HepG2 (cell line): ENCODE measurements at regions not wholly inside any gene's neighbourhood (a gene's known extent, or its start where the extent isn't known, plus 50 kb on each side); places are given as distances from the start of the nearest gene placed in this dataset.

Source experiments
- ATAC-seq: fragments of 200-7000 bp; cut with Tn5 transposase; 3 replicates; pipeline ENCODE4 v1.9.1; 2020; ENCODE audit warnings: mild to moderate bottlenecking, moderate library complexity
- BruUV-seq: library from RNA; stranded (reverse); fragments of 400-500 nt; replicated peaks from 2 replicates; lab custom pipeline; 2021; lab: Mats Ljungman, UMichigan
- CTCF ChIA-PET: fragments of 300-600 bp; formaldehyde crosslinking; extraction: SDS; loops from one replicate; lab custom pipeline; 2021; ENCODE audit warnings: low total read pairs, inconsistent platforms, low intra/inter-chr PET ratio; lab: Yijun Ruan, JAX
- POLR2A ChIA-PET: fragments of 350-600 bp; sonication (Branson Sonifier 250); formaldehyde crosslinking; loops from one replicate; lab custom pipeline; 2020; ENCODE audit warnings: antibody characterized with exemption, inconsistent platforms; lab: Yijun Ruan, JAX
- DNase-seq: peaks from one replicate; pipeline ENCODE4 v3.0.0-alpha.2; 2015; ENCODE audit warnings: low spot score
- FAIRE-seq: peaks from 3 replicates; lab custom pipeline; 2011; peaks lifted over from hg19 to GRCh38; lab: Jason Lieb, UNC
- H2AFZ ChIP-seq: one replicate; pipeline ENCODE4 v1.6.1; 2011; ENCODE audit warnings: low read length, inconsistent platforms
- H3K27ac ChIP-seq: fragments of 300-600 bp; 3 replicates; pipeline ENCODE4 v1.8.0; 2011; ENCODE audit warnings: mixed run types, mild to moderate bottlenecking, mixed read lengths, low read length, inconsistent platforms; ENCODE audit not compliant: insufficient read depth; ENCODE audit errors: extremely low read length
- H3K27me3 ChIP-seq, 2 experiments: fragments of 200-600 bp in 1 of 2; 2 replicates in 1 of 2; 3 replicates in 1 of 2; pipeline versions ENCODE4 v1.6.0 to v1.8.0; 2011; ENCODE audit warnings: low read length in 2 of 2, mild to moderate bottlenecking in 2 of 2, moderate library complexity in 2 of 2, inconsistent platforms in 1 of 2; ENCODE audit not compliant: insufficient read depth in 2 of 2, control insufficient read depth in 1 of 2
- H3K36me3 ChIP-seq, 2 experiments: fragments of 200-600 bp in 1 of 2; replicated peaks in 1 of 2; 2 replicates in 1 of 2; 3 replicates in 1 of 2; pipeline versions ENCODE4 v1.5.1 to v1.8.0; 2011; ENCODE audit warnings: low read length in 2 of 2, inconsistent platforms in 1 of 2; ENCODE audit not compliant: insufficient read depth in 2 of 2, control insufficient read depth in 1 of 2
- H3K4me1 ChIP-seq: 2 replicates; pipeline ENCODE4 v1.5.1; 2012; ENCODE audit warnings: low read length, inconsistent platforms; ENCODE audit not compliant: insufficient read depth
- H3K4me2 ChIP-seq: 2 replicates; pipeline ENCODE4 v1.6.0; 2011; ENCODE audit warnings: low read depth, low read length, inconsistent platforms
- H3K4me3 ChIP-seq, 3 experiments: fragments of 200-600 bp in 1 of 3; sonication (generic), shearing (Covaris generic) in 1 of 3; replicated peaks in 1 of 3; 2 replicates each; pipeline ENCODE4 v1.5.1; 2011 to 2016; ENCODE audit warnings: low read length in 3 of 3, inconsistent platforms in 2 of 3, low read depth in 2 of 3, mild to moderate bottlenecking in 2 of 3, control low read depth in 1 of 3, mixed read lengths in 1 of 3; ENCODE audit not compliant: insufficient read depth in 1 of 3
- H3K79me2 ChIP-seq: one replicate; pipeline ENCODE4 v1.6.1; 2011; ENCODE audit warnings: low read length, inconsistent platforms; ENCODE audit not compliant: insufficient read depth
- H3K9ac ChIP-seq: 2 replicates; pipeline ENCODE4 v1.6.0; 2011; ENCODE audit warnings: mild to moderate bottlenecking, low read depth, low read length, inconsistent platforms; ENCODE audit not compliant: insufficient read depth
- H3K9me3 ChIP-seq: 2 replicates; pipeline ENCODE4 v1.5.1; 2012; ENCODE audit warnings: mild to moderate bottlenecking, low read length
- H4K20me1 ChIP-seq: 2 replicates; pipeline ENCODE4 v1.6.0; 2011; ENCODE audit warnings: inconsistent platforms, mild to moderate bottlenecking, low read length, moderate library complexity; ENCODE audit not compliant: insufficient read depth
- DNMT1 ChIP-seq: sonication (generic); formaldehyde crosslinking; IDR thresholded peaks from 2 replicates; pipeline ENCODE4 v1.5.1; 2020; ENCODE audit warnings: mild to moderate bottlenecking, missing genetic modification reagents
- HNRNPK ChIP-seq: fragments of 200-400 bp; formaldehyde crosslinking; IDR thresholded peaks from 2 replicates; pipeline ENCODE4 v1.6.1; 2018; ENCODE audit warnings: low read length, low read depth, moderate library complexity, mild to moderate bottlenecking; ENCODE audit not compliant: poor library complexity, severe bottlenecking
- KAT8 ChIP-seq: IDR thresholded peaks from 2 replicates; pipeline ENCODE4 v1.6.1; 2016; ENCODE audit warnings: missing genetic modification reagents, missing compliant biosample characterization
- NR2C2 ChIP-seq: sonication (generic); formaldehyde crosslinking; IDR thresholded peaks from 2 replicates; pipeline ENCODE4 v1.4.0; 2020; ENCODE audit warnings: missing genetic modification reagents, mild to moderate bottlenecking, moderate library complexity, borderline replicate concordance
- SOX5 ChIP-seq: IDR thresholded peaks from 2 replicates; pipeline ENCODE4 v1.6.1; 2016; ENCODE audit warnings: borderline replicate concordance
- SPEN ChIP-seq: sonication (generic); formaldehyde crosslinking; IDR thresholded peaks from 2 replicates; pipeline ENCODE4 v1.5.1; 2020; ENCODE audit warnings: low read depth, mild to moderate bottlenecking, missing genetic modification reagents
- TAF15 ChIP-seq: fragments of 200-400 bp; formaldehyde crosslinking; IDR thresholded peaks from one replicate; pipeline ENCODE4 v1.6.1; 2018; ENCODE audit warnings: mild to moderate bottlenecking, low read depth, low read length; ENCODE audit not compliant: poor library complexity, severe bottlenecking
- TBX3 ChIP-seq: fragments of 450-650 bp; IDR thresholded peaks from 2 replicates; pipeline ENCODE4 v1.6.1; 2017; ENCODE audit warnings: antibody characterized with exemption, mild to moderate bottlenecking, inconsistent platforms, borderline replicate concordance
- ZBTB7B ChIP-seq: sonication (generic); formaldehyde crosslinking; IDR thresholded peaks from 2 replicates; pipeline ENCODE4 v1.4.0; 2020; ENCODE audit warnings: missing genetic modification reagents
- ZFX ChIP-seq: sonication (generic); formaldehyde crosslinking; IDR thresholded peaks from 2 replicates; pipeline ENCODE4 v1.4.0; 2020; ENCODE audit warnings: mild to moderate bottlenecking, low read depth, missing genetic modification reagents, moderate library complexity
- ZNF549 ChIP-seq: sonication (generic); formaldehyde crosslinking; IDR thresholded peaks from 2 replicates; pipeline ENCODE4 v1.5.0; 2020; ENCODE audit warnings: missing genetic modification reagents
- ZNF772 ChIP-seq: sonication (generic); formaldehyde crosslinking; IDR thresholded peaks from 2 replicates; pipeline ENCODE4 v1.5.0; 2020; ENCODE audit warnings: mild to moderate bottlenecking, missing genetic modification reagents
- ZNF878 ChIP-seq: sonication (generic); formaldehyde crosslinking; IDR thresholded peaks from 2 replicates; pipeline ENCODE4 v1.8.1; 2023; ENCODE audit warnings: mild to moderate bottlenecking, missing genetic modification reagents, moderate library complexity
- in situ Hi-C: cut with HindIII; loops from 2 replicates; pipeline ENCODE4 v1.10.0; 2017; ENCODE audit warnings: low pct_unique_long_range_greater_than_20kb; ENCODE audit not compliant: extremely low pct_ligation_motif_present
- intact Hi-C: fragments of 100-400 bp; cut with micrococcal nuclease; formaldehyde crosslinking; loops from one replicate; pipeline ENCODE4 v1.10.0; 2022; ENCODE audit not compliant: unreplicated experiment
- TF ChIP-seq, protein P1 (sequence below): sonication (generic); formaldehyde crosslinking; IDR thresholded peaks from 2 replicates; pipeline ENCODE4 v1.8.0; 2023; ENCODE audit warnings: mild to moderate bottlenecking, missing genetic modification reagents
- TF ChIP-seq, protein P2 (sequence below): sonication (generic); formaldehyde crosslinking; IDR thresholded peaks from 2 replicates; pipeline ENCODE4 v1.5.0; 2020; ENCODE audit warnings: mild to moderate bottlenecking, missing genetic modification reagents
- TF ChIP-seq, protein P3 (sequence below): sonication (generic); formaldehyde crosslinking; IDR thresholded peaks from 2 replicates; pipeline ENCODE4 v1.4.0; 2020; ENCODE audit warnings: missing genetic modification reagents
- TF ChIP-seq, protein P4 (sequence below): sonication (generic); formaldehyde crosslinking; IDR thresholded peaks from 2 replicates; pipeline ENCODE4 v1.4.0; 2020; ENCODE audit warnings: mild to moderate bottlenecking, missing genetic modification reagents, borderline replicate concordance

DNA sequence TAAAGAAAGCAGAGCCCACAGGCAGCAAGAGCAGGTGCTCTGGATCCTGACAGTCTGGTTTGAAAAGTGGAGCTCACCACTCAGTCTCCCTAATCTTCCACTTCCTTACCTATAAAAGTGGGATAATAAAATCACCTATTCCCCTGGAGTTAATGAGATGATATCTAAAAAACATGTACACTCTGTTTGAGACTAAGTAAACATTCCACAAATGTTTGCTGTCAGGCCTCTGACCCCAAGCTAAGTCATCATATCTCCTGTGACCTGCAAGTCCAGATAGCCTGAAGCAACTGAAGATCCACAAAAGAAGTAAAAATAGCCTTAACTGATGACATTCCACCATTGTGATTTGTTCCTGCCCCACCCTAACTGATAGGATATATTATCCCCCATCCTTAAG is 1324.5 kb downstream of the XPNPEP1 start:
- CTCF ChIA-PET = no interaction called here
- no peak overlapping the region for H3K9ac ChIP-seq
- intact Hi-C loops (no loop called here), in situ Hi-C loops (no loop called here)
- no peak for FAIRE-seq
- H3K27me3 ChIP-seq = no peaks in the 10 kb centered on the region
- no peaks in the 10 kb centered on the region for H4K20me1 ChIP-seq
- H3K4me1 ChIP-seq = peaks cover 16% of the 10 kb centered on the region
- H3K79me2 ChIP-seq = no peaks in the 10 kb centered on the region
- BruUV-seq = no TSS peak
- no peak overlapping the region for H3K4me2 ChIP-seq
- POLR2A ChIA-PET = no interaction called here
- ATAC-seq = peak; percentile 38; the same call in 2 of the 3 replicates
- peaks cover 7% of the 10 kb centered on the region for H3K9me3 ChIP-seq
- peak; percentile 23 for DNase-seq
- no peak overlapping the region for H3K4me3 ChIP-seq
- no peak overlapping the region for H3K27ac ChIP-seq
- H2AFZ ChIP-seq = no peak overlapping the region
- no peaks in the 10 kb centered on the region for H3K36me3 ChIP-seq
- TF ChIP-seq TBX3 (no peak), ZBTB7B (CRISPR knock-in tag) (no peak), TAF15 (no peak), DNMT1 (CRISPR knock-in tag) (no peak), ZFX (CRISPR knock-in tag) (no peak), NR2C2 (CRISPR knock-in tag) (no peak), KAT8 (CRISPR knock-in tag) (no peak), SOX5 (CRISPR knock-in tag) (no peak), ZNF772 (CRISPR knock-in tag) (no peak), ZNF878 (CRISPR knock-in tag) (no peak), HNRNPK (no peak), ZNF549 (no peak), SPEN (CRISPR knock-in tag) (no peak)
- TF ChIP-seq, protein P1, sequence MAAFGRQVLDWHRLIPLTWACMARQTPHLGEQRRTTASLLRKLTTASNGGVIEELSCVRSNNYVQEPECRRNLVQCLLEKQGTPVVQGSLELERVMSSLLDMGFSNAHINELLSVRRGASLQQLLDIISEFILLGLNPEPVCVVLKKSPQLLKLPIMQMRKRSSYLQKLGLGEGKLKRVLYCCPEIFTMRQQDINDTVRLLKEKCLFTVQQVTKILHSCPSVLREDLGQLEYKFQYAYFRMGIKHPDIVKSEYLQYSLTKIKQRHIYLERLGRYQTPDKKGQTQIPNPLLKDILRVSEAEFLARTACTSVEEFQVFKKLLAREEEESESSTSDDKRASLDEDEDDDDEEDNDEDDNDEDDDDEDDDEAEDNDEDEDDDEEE (CRISPR knock-in tag) = no peak
- TF ChIP-seq, protein P2, sequence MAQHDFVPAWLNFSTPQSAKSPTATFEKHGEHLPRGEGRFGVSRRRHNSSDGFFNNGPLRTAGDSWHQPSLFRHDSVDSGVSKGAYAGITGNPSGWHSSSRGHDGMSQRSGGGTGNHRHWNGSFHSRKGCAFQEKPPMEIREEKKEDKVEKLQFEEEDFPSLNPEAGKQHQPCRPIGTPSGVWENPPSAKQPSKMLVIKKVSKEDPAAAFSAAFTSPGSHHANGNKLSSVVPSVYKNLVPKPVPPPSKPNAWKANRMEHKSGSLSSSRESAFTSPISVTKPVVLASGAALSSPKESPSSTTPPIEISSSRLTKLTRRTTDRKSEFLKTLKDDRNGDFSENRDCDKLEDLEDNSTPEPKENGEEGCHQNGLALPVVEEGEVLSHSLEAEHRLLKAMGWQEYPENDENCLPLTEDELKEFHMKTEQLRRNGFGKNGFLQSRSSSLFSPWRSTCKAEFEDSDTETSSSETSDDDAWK (CRISPR knock-in tag) = no peak
- TF ChIP-seq, protein P3, sequence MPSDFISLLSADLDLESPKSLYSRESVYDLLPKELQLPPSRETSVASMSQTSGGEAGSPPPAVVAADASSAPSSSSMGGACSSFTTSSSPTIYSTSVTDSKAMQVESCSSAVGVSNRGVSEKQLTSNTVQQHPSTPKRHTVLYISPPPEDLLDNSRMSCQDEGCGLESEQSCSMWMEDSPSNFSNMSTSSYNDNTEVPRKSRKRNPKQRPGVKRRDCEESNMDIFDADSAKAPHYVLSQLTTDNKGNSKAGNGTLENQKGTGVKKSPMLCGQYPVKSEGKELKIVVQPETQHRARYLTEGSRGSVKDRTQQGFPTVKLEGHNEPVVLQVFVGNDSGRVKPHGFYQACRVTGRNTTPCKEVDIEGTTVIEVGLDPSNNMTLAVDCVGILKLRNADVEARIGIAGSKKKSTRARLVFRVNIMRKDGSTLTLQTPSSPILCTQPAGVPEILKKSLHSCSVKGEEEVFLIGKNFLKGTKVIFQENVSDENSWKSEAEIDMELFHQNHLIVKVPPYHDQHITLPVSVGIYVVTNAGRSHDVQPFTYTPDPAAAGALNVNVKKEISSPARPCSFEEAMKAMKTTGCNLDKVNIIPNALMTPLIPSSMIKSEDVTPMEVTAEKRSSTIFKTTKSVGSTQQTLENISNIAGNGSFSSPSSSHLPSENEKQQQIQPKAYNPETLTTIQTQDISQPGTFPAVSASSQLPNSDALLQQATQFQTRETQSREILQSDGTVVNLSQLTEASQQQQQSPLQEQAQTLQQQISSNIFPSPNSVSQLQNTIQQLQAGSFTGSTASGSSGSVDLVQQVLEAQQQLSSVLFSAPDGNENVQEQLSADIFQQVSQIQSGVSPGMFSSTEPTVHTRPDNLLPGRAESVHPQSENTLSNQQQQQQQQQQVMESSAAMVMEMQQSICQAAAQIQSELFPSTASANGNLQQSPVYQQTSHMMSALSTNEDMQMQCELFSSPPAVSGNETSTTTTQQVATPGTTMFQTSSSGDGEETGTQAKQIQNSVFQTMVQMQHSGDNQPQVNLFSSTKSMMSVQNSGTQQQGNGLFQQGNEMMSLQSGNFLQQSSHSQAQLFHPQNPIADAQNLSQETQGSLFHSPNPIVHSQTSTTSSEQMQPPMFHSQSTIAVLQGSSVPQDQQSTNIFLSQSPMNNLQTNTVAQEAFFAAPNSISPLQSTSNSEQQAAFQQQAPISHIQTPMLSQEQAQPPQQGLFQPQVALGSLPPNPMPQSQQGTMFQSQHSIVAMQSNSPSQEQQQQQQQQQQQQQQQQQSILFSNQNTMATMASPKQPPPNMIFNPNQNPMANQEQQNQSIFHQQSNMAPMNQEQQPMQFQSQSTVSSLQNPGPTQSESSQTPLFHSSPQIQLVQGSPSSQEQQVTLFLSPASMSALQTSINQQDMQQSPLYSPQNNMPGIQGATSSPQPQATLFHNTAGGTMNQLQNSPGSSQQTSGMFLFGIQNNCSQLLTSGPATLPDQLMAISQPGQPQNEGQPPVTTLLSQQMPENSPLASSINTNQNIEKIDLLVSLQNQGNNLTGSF = no peak
- TF ChIP-seq, protein P4, sequence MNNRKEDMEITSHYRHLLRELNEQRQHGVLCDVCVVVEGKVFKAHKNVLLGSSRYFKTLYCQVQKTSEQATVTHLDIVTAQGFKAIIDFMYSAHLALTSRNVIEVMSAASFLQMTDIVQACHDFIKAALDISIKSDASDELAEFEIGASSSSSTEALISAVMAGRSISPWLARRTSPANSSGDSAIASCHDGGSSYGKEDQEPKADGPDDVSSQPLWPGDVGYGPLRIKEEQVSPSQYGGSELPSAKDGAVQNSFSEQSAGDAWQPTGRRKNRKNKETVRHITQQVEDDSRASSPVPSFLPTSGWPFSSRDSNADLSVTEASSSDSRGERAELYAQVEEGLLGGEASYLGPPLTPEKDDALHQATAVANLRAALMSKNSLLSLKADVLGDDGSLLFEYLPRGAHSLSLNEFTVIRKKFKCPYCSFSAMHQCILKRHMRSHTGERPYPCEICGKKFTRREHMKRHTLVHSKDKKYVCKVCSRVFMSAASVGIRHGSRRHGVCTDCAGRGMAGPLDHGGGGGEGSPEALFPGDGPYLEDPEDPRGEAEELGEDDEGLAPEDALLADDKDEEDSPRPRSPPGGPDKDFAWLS (CRISPR knock-in tag) = no peak
